A549 (cell line): ENCODE measurements at regions not wholly inside any gene's neighbourhood (a gene's known extent, or its start where the extent isn't known, plus 50 kb on each side); places are given as distances from the start of the nearest gene placed in this dataset.

Experiments used
- ATAC-seq, 2 experiments: fragments of 200-7000 bp in 1 of 2; fragments of >200 bp in 1 of 2; cut with Nextera tagmentation in 1 of 2; cut with Tn5 transposase in 1 of 2; 3 replicates each; pipeline versions ENCODE4 v1.8.0 to v1.9.1; 2018 to 2020; ENCODE audit warnings: mild to moderate bottlenecking in 1 of 2, moderate library complexity in 1 of 2
- CTCF ChIA-PET: fragments of 300-600 bp; sonication (Branson Sonifier 250); formaldehyde crosslinking; extraction: SDS; loops from one replicate; lab custom pipeline; 2021; ENCODE audit warnings: antibody characterized with exemption, inconsistent platforms; lab: Yijun Ruan, JAX
- POLR2A ChIA-PET: fragments of 350-600 bp; formaldehyde crosslinking; extraction: SDS; loops from one replicate; lab custom pipeline; 2021; ENCODE audit warnings: antibody characterized with exemption, inconsistent platforms; lab: Yijun Ruan, JAX
- DNase-seq, 2 experiments: peaks; one replicate each; pipeline versions ENCODE4 v3.0.0 to v3.0.0-alpha.2; 2011 to 2016; ENCODE audit warnings: low read depth in 1 of 2, low spot score in 1 of 2
- FAIRE-seq: peaks from 2 replicates; lab custom pipeline; 2011; peaks lifted over from hg19 to GRCh38; lab: Jason Lieb, UNC
- H3K27ac ChIP-seq, 2 experiments: fragments of >200 bp; sonication (Bioruptor Twin); formaldehyde crosslinking; 3 replicates each; pipeline ENCODE4 v1.5.1; 2016 to 2017
- H3K4me1 ChIP-seq: fragments of >200 bp; sonication (Bioruptor Twin); formaldehyde crosslinking; 3 replicates; pipeline ENCODE4 v1.6.1; 2016
- H3K4me2 ChIP-seq: fragments of >200 bp; sonication (Bioruptor Twin); formaldehyde crosslinking; 3 replicates; pipeline ENCODE4 v1.6.1; 2016
- H3K4me3 ChIP-seq: fragments of >200 bp; sonication (Bioruptor Twin); formaldehyde crosslinking; 3 replicates; pipeline ENCODE4 v1.5.1; 2016
- H3K9me3 ChIP-seq: fragments of >200 bp; sonication (Bioruptor Twin); formaldehyde crosslinking; 3 replicates; pipeline ENCODE4 v1.6.1; 2016
- CHD2 ChIP-seq: fragments of 150-350 bp; IDR thresholded peaks from 2 replicates; pipeline ENCODE4 v1.6.1; 2014; ENCODE audit warnings: low read length; ENCODE audit not compliant: partially characterized antibody
- CTCF ChIP-seq: fragments of >200 bp; sonication (Bioruptor Twin); formaldehyde crosslinking; IDR thresholded peaks from 3 replicates; pipeline ENCODE4 v1.5.1; 2016
- ELK1 ChIP-seq: fragments of 150-350 bp; IDR thresholded peaks from 2 replicates; pipeline ENCODE4 v1.6.1; 2014; ENCODE audit warnings: low read depth, mild to moderate bottlenecking, low read length
- EP300 ChIP-seq, 2 experiments: fragments of >200 bp; sonication (Bioruptor Twin); formaldehyde crosslinking; IDR thresholded peaks; 2 replicates in 1 of 2; 3 replicates in 1 of 2; pipeline ENCODE4 v1.6.1; 2016 to 2017
- FOSB ChIP-seq: fragments of 250-450 bp; sonication (Bioruptor Pico); IDR thresholded peaks from 2 replicates; pipeline ENCODE4 v1.5.0; 2020; ENCODE audit warnings: mild to moderate bottlenecking, moderate library complexity
- FOSL2 ChIP-seq, 2 experiments: fragments of 450-650 bp in 1 of 2; fragments of >200 bp in 1 of 2; sonication (Bioruptor Twin) in 1 of 2; formaldehyde crosslinking; IDR thresholded peaks; 2 replicates each; pipeline versions ENCODE4 v1.5.0 to v1.6.1; 2016 to 2020; ENCODE audit warnings: mild to moderate bottlenecking in 1 of 2, moderate library complexity in 1 of 2
- GATA3 ChIP-seq: IDR thresholded peaks from 2 replicates; pipeline ENCODE4 v1.6.1; 2012; ENCODE audit warnings: borderline replicate concordance
- HES2 ChIP-seq: fragments of >200 bp; sonication (Bioruptor Twin); formaldehyde crosslinking; IDR thresholded peaks from 2 replicates; pipeline ENCODE4 v1.6.1; 2016
- HOXA7 ChIP-seq: fragments of 250-450 bp; sonication (Bioruptor Pico); IDR thresholded peaks from 2 replicates; pipeline ENCODE4 v1.5.0; 2020; ENCODE audit warnings: mild to moderate bottlenecking, moderate library complexity
- HOXB13 ChIP-seq: fragments of 250-450 bp; sonication (Bioruptor Pico); IDR thresholded peaks from 2 replicates; pipeline ENCODE4 v1.5.0; 2020; ENCODE audit warnings: low read depth, mild to moderate bottlenecking, moderate library complexity
- HOXB5 ChIP-seq: fragments of 250-450 bp; sonication (Bioruptor Pico); IDR thresholded peaks from 2 replicates; pipeline ENCODE4 v1.5.0; 2020; ENCODE audit warnings: mild to moderate bottlenecking, moderate library complexity
- JUN ChIP-seq, 2 experiments: fragments of >200 bp; sonication (Bioruptor Twin); formaldehyde crosslinking; IDR thresholded peaks; 2 replicates in 1 of 2; 3 replicates in 1 of 2; pipeline ENCODE4 v1.6.1; 2016 to 2017
- MAFK ChIP-seq: fragments of 450-650 bp; IDR thresholded peaks from 2 replicates; pipeline ENCODE4 v1.6.1; 2014; ENCODE audit not compliant: partially characterized antibody
- MAZ ChIP-seq: fragments of 150-350 bp; IDR thresholded peaks from 2 replicates; pipeline ENCODE4 v1.6.1; 2014; ENCODE audit warnings: antibody characterized with exemption, low read depth, low read length, borderline replicate concordance
- NFE2L2 ChIP-seq: fragments of 150-350 bp; conservative IDR thresholded peaks from 2 replicates; pipeline ENCODE4 v1.6.1; 2014; ENCODE audit warnings: low read length
- PHF8 ChIP-seq: fragments of 200-600 bp; sonication (generic); IDR thresholded peaks from 2 replicates; pipeline ENCODE4 v1.6.1; 2016; ENCODE audit warnings: low read depth, mild to moderate bottlenecking, antibody characterized with exemption, moderate library complexity, borderline replicate concordance
- POLR2AphosphoS2 ChIP-seq: conservative IDR thresholded peaks from 2 replicates; pipeline ENCODE4 v1.6.1; 2012; ENCODE audit warnings: low read length, improper control_type of control experiment, inconsistent platforms
- RCOR1 ChIP-seq: fragments of 150-350 bp; IDR thresholded peaks from 2 replicates; pipeline ENCODE4 v1.6.1; 2014; ENCODE audit warnings: antibody characterized with exemption, low read length, low read depth
- REST ChIP-seq: fragments of 200-600 bp; sonication (generic); IDR thresholded peaks from 2 replicates; pipeline ENCODE4 v1.6.1; 2016; ENCODE audit warnings: antibody characterized with exemption, mild to moderate bottlenecking, moderate library complexity
- SMC3 ChIP-seq: fragments of >200 bp; sonication (Bioruptor Twin); formaldehyde crosslinking; IDR thresholded peaks from 3 replicates; pipeline ENCODE4 v1.6.1; 2018; ENCODE audit warnings: inconsistent platforms
- TFCP2L1 ChIP-seq: fragments of 250-450 bp; sonication (Bioruptor Pico); IDR thresholded peaks from 2 replicates; pipeline ENCODE4 v1.5.0; 2021; ENCODE audit warnings: mild to moderate bottlenecking
- ZC3H11A ChIP-seq: fragments of 450-650 bp; IDR thresholded peaks from 2 replicates; pipeline ENCODE4 v1.6.1; 2014; ENCODE audit warnings: antibody characterized with exemption, mild to moderate bottlenecking
- ZSCAN20 ChIP-seq: fragments of 250-450 bp; sonication (Bioruptor Pico); IDR thresholded peaks from 2 replicates; pipeline ENCODE4 v1.8.0; 2022; ENCODE audit warnings: mild to moderate bottlenecking, moderate library complexity
- WGBS: methylation state at CpG from one replicate; pipeline ENCODE4 v1.1.6; 2017; ENCODE audit errors: missing lambda C conversion rate; 5-methylcytosine and 5-hydroxymethylcytosine counted together
- TF ChIP-seq, protein P1 (sequence below): fragments of 450-650 bp; IDR thresholded peaks from 2 replicates; pipeline ENCODE4 v1.6.1; 2014; ENCODE audit warnings: antibody characterized with exemption

- TF ChIP-seq REST (no peak), GATA3 (no peak), FOSB (no peak), TFCP2L1 (CRISPR knock-in tag) (no peak), EP300 (IDR thresholded peaks at IDR 0.05) (no peak), HES2 (no peak), HOXB5 (CRISPR knock-in tag) (no peak), RCOR1 (no peak), PHF8 (no peak)
Measured at GRCh38 chrX:18026166-18026565, 165.1 kb upstream of the RAI2 start (continued).

DNA sequence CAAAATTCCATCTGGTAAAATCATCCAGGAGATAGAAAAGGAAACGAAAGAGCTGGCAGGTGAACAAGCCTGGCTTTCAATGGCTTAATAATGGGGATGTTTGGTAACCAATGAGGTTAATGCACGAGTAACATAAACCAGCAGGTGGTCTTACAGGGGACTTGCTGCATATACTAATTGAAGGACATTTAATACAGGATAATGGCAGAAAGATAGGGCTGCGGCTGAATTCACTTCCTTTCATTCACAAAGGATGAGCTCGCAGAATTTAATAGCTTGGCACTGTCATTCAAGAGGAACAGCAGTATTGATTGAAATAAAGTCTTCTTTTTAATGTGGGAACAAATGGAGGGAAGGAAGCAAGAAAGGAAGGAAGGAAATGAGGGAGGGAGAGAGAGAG, 156.3 kb upstream of the RAI2 start:
- Histone ChIP-seq H3K9me3 (no peaks in the 10 kb centered on the region), H3K4me3 (no peak overlapping the region), H3K4me1 (no peaks in the 10 kb centered on the region), H3K4me2 (no peak overlapping the region), H3K27ac (no peak overlapping the region)
- no peak for DNase-seq
- no peak for ATAC-seq
- ChIA-PET CTCF (no interaction called here), POLR2A (no interaction called here)
- TF ChIP-seq ZSCAN20 (CRISPR knock-in tag) (no peak), JUN (IDR thresholded peaks at IDR 0.05) (no peak), HOXB13 (CRISPR knock-in tag) (no peak), FOSL2 (IDR thresholded peaks at IDR 0.05) (no peak), FOSL2 (CRISPR knock-in tag; IDR thresholded peaks at IDR 0.05) (no peak), ELK1 (no peak), ZC3H11A (no peak), CHD2 (no peak), FOSB (no peak), POLR2AphosphoS2 (no peak), MAZ (no peak), SMC3 (no peak), NFE2L2 (no peak), EP300 (IDR thresholded peaks at IDR 0.05) (no peak), TFCP2L1 (CRISPR knock-in tag) (no peak)
- 15% methylated on average over 4 of the region's 4 CpGs for WGBS
- no peak for FAIRE-seq

- Histone ChIP-seq H3K9me3 (no peaks in the 10 kb centered on the region), H3K27ac (no peak overlapping the region), H3K4me3 (no peak overlapping the region), H3K4me1 (no peaks in the 10 kb centered on the region), H3K4me2 (no peak overlapping the region)
- no peak for ATAC-seq
- POLR2A ChIA-PET = no interaction called here
- no peak for DNase-seq
- CTCF ChIA-PET = no interaction called here
- FAIRE-seq = peak; percentile 13
- WGBS = 22% methylated on average over 4 of the region's 4 CpGs
- TF ChIP-seq REST = no peak
- no peak for TF ChIP-seq CTCF
- TF ChIP-seq MAFK = no peak
- TF ChIP-seq, protein P1, sequence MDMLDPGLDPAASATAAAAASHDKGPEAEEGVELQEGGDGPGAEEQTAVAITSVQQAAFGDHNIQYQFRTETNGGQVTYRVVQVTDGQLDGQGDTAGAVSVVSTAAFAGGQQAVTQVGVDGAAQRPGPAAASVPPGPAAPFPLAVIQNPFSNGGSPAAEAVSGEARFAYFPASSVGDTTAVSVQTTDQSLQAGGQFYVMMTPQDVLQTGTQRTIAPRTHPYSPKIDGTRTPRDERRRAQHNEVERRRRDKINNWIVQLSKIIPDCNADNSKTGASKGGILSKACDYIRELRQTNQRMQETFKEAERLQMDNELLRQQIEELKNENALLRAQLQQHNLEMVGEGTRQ = no peak
- no peak for TF ChIP-seq HOXA7 (CRISPR knock-in tag)
- no peak for TF ChIP-seq FOSB
- no peak for TF ChIP-seq NFE2L2
Measured at GRCh38 chrX:18016941-18017340, 155.8 kb upstream of the RAI2 start.
